C4-2B (cell line): ENCODE measurements at regions not wholly inside any gene's neighbourhood (a gene's known extent, or its start where the extent isn't known, plus 50 kb on each side); places are given as distances from the start of the nearest gene placed in this dataset.

Source experiments
- H3K27ac ChIP-seq: fragments of 450-650 bp; 2 replicates; pipeline ENCODE4 v1.5.1; 2017
- CTCF ChIP-seq: fragments of 450-650 bp; conservative IDR thresholded peaks from 2 replicates; pipeline ENCODE4 v1.5.1; 2017; ENCODE audit warnings: mild to moderate bottlenecking
- ZFX ChIP-seq: fragments of 450-650 bp; IDR thresholded peaks from 2 replicates; pipeline ENCODE4 v1.6.1; 2017

- TF ChIP-seq ZFX: no peak
- TF ChIP-seq CTCF: no peak
Measured at GRCh38 chr4:108303488-108304177, 134.9 kb upstream of the LEF1 start.

GRCh38 chr4:108301545-108302251 lies 133.0 kb upstream of the LEF1 start:
- TF ChIP-seq ZFX: no peak
- TF ChIP-seq CTCF: no peak

More at GRCh38 chr4:108303488-108304177, 134.9 kb upstream of the LEF1 start:
- H3K27ac ChIP-seq: no peak overlapping the region

GRCh38 chr4:108297605-108298004 lies 128.9 kb upstream of the LEF1 start:
- H3K27ac ChIP-seq: no peak overlapping the region
- no peak for TF ChIP-seq CTCF
- no peak for TF ChIP-seq ZFX

More at GRCh38 chr4:108301545-108302251, 133.0 kb upstream of the LEF1 start:
- H3K27ac ChIP-seq: no peak overlapping the region

GRCh38 chr4:108292229-108292628 lies 123.5 kb upstream of the LEF1 start:
- H3K27ac ChIP-seq: no peak overlapping the region
- TF ChIP-seq ZFX: no peak
- no peak for TF ChIP-seq CTCF

- TF ChIP-seq CTCF (no peak), ZFX (no peak)
- no peak overlapping the region for H3K27ac ChIP-seq
Measured at GRCh38 chr4:108291137-108291536, 122.4 kb upstream of the LEF1 start.

GRCh38 chr4:108287834-108288413 lies 119.2 kb upstream of the LEF1 start:
- TF ChIP-seq ZFX (no peak), CTCF (no peak)
- H3K27ac ChIP-seq: no peak overlapping the region

- no peak overlapping the region for H3K27ac ChIP-seq
- TF ChIP-seq ZFX (no peak), CTCF (no peak)
Measured at GRCh38 chr4:108280072-108280471, 111.3 kb upstream of the LEF1 start.
